ENCODE measurements at regions not wholly inside any gene's neighbourhood (a gene's known extent, or its start where the extent isn't known, plus 50 kb on each side); places are given as distances from the start of the nearest gene placed in this dataset.

- Histone ChIP-seq H2BK15ac (ENCODE audit: low read depth, low read length) (no peak overlapping the region), H2BK5ac (ENCODE audit: low read depth, low read length, poor library complexity, severe bottlenecking) (no peak overlapping the region), H3K4me1 (ENCODE audit: control insufficient read depth, insufficient read depth, low read length) (no peaks in the 10 kb centered on the region), H2AK9ac (replicated peaks; ENCODE audit: low read depth, low read length, poor library complexity) (no peak overlapping the region), H4K8ac (ENCODE audit: low read depth in 2 of 2, low read length in 2 of 2) (no peak overlapping the region), H3K27me3 (ENCODE audit: control insufficient read depth, insufficient read depth, low read length) (no peaks in the 10 kb centered on the region), H3K36me3 (ENCODE audit: control insufficient read depth, insufficient read depth, low read length) (no peaks in the 10 kb centered on the region), H3K56ac (ENCODE audit: extremely low read depth, insufficient read depth, low read length) (no peak overlapping the region), H3K9me3 (ENCODE audit: control insufficient read depth, insufficient read depth, low read length) (peaks cover 11% of the 10 kb centered on the region), H2AFZ (replicated peaks; ENCODE audit: low read length, poor library complexity) (no peak overlapping the region), H3K18ac (ENCODE audit: low read depth, low read length) (no peak overlapping the region), H4K5ac (ENCODE audit: low read depth, low read length) (no peak overlapping the region), H4K91ac (ENCODE audit: insufficient read depth, low read depth, low read length) (no peak overlapping the region), H3K4me3 (ENCODE audit: insufficient read depth, low read depth, low read length) (no peak overlapping the region), H3K9me1 (ENCODE audit: insufficient read depth, low read length) (no peaks in the 10 kb centered on the region), H2BK20ac (ENCODE audit: low read depth, low read length) (no peak overlapping the region), H3K27ac (ENCODE audit: insufficient read depth, low read length) (no peak overlapping the region), H2BK120ac (ENCODE audit: low read depth, low read length) (no peak overlapping the region), H3K4ac (ENCODE audit: low read depth, low read length) (no peak overlapping the region), H3K9ac (ENCODE audit: low read depth, low read length) (no peak overlapping the region), H3K79me1 (ENCODE audit: low read depth in 1 of 2, low read length in 2 of 2) (no peaks in the 10 kb centered on the region), H3K4me2 (ENCODE audit: low read depth, low read length) (no peak overlapping the region), H3K23ac (ENCODE audit: low read depth, low read length) (no peak overlapping the region), H2AK5ac (ENCODE audit: low read depth, low read length) (no peak overlapping the region), H4K20me1 (ENCODE audit: insufficient read depth, low read length) (no peaks in the 10 kb centered on the region), H3K14ac (replicated peaks; ENCODE audit: low read depth, low read length) (no peak overlapping the region)
- ATAC-seq (ENCODE audit: low read depth) (no peak), DNase-seq (no peak)
- intact Hi-C loops (cut with micrococcal nuclease) (no loop called here), dilution Hi-C loops (cut with HindIII; ENCODE audit: low sequenced_read_pairs, unreplicated experiment) (no loop called here), in situ Hi-C loops (cut with MboI; ENCODE audit: low sequenced_read_pairs) (no loop called here)
- no peak for TF ChIP-seq CEBPB (IDR thresholded peaks at IDR 0.05; ENCODE audit: low read depth, low read length)
- no peak for TF ChIP-seq SMC3 (IDR thresholded peaks at IDR 0.05; ENCODE audit: low read depth, low read length)
- no TSS peak for BruUV-seq (replicated peaks)
- ChIA-PET CTCF (no interaction called here), POLR2A (ENCODE audit: unreplicated experiment) (no interaction called here)
- WGBS, 2 experiments (ENCODE audit: extremely low coverage in 2 of 2, insufficient read length in 1 of 2): no CpG with 5 or more reads among the region's 1 CpG
Observed at GRCh38 chr5:63860379-63860778, 101.9 kb downstream of the HTR1A start.

Measured in IMR-90 (cell line).